ENCODE measurements at regions not wholly inside any gene's neighbourhood (a gene's known extent, or its start where the extent isn't known, plus 50 kb on each side); places are given as distances from the start of the nearest gene placed in this dataset.

- Mint-ChIP-seq H3K9me3 (peaks cover 0 to 1% (median 0%) of the 10 kb centered on the region in 7 donors), H3K4me3 (no peak overlapping the region), H3K36me3 (no peaks in the 10 kb centered on the region), H3K27ac (no peak overlapping the region), H3K4me1 (no peaks in the 10 kb centered on the region), H3K27me3 (no peaks in the 10 kb centered on the region)
- Histone ChIP-seq H3K9me3 (ENCODE audit: control insufficient read depth in 2 of 2, low read length in 2 of 2) (no peaks in the 10 kb centered on the region), H3K4me1 (ENCODE audit: control insufficient read depth, insufficient read depth, low read length, poor library complexity, severe bottlenecking) (no peaks in the 10 kb centered on the region), H3K27me3 (ENCODE audit: control insufficient read depth, insufficient read depth, low read length) (no peaks in the 10 kb centered on the region), H3K4me3 (ENCODE audit: low read depth, low read length) (no peak overlapping the region), H3K27ac (ENCODE audit: insufficient read depth, low read length, poor library complexity, severe bottlenecking) (no peak overlapping the region), H3K36me3 (ENCODE audit: control insufficient read depth, insufficient read depth, low read length) (no peaks in the 10 kb centered on the region)
- ATAC-seq (ENCODE audit: low read depth in 2 of 2) (no peak), DNase-seq (no peak)
Measured at GRCh38 chr6:121499666-121500065, 64.2 kb downstream of the GJA1 start.

- Histone ChIP-seq H3K9me3 (ENCODE audit: control insufficient read depth in 2 of 2, low read length in 2 of 2) (no peaks in the 10 kb centered on the region), H3K4me3 (ENCODE audit: low read depth, low read length) (no peak overlapping the region), H3K4me1 (ENCODE audit: control insufficient read depth, insufficient read depth, low read length, poor library complexity, severe bottlenecking) (no peaks in the 10 kb centered on the region), H3K27me3 (ENCODE audit: control insufficient read depth, insufficient read depth, low read length) (no peaks in the 10 kb centered on the region), H3K36me3 (ENCODE audit: control insufficient read depth, insufficient read depth, low read length) (no peaks in the 10 kb centered on the region), H3K27ac (ENCODE audit: insufficient read depth, low read length, poor library complexity, severe bottlenecking) (no peak overlapping the region)
- H3K36me3 Mint-ChIP-seq: no peaks in the 10 kb centered on the region
- H3K27ac Mint-ChIP-seq: no peak overlapping the region
- ATAC-seq (ENCODE audit: low read depth in 2 of 2): no peak
- no peak for DNase-seq
- H3K9me3 Mint-ChIP-seq: peaks cover 0 to 2% (median 0%) of the 10 kb centered on the region in 7 donors
- H3K4me3 Mint-ChIP-seq: no peak overlapping the region
- H3K27me3 Mint-ChIP-seq: no peaks in the 10 kb centered on the region
- no peaks in the 10 kb centered on the region for H3K4me1 Mint-ChIP-seq
Measured at GRCh38 chr6:121503589-121503991, 68.1 kb downstream of the GJA1 start.

- no peaks in the 10 kb centered on the region for H3K27me3 Mint-ChIP-seq
- no peak overlapping the region for H3K27ac Mint-ChIP-seq
- Histone ChIP-seq H3K4me3 (ENCODE audit: low read depth, low read length) (no peak overlapping the region), H3K27me3 (ENCODE audit: control insufficient read depth, insufficient read depth, low read length) (no peaks in the 10 kb centered on the region), H3K36me3 (ENCODE audit: control insufficient read depth, insufficient read depth, low read length) (no peaks in the 10 kb centered on the region), H3K9me3 (ENCODE audit: control insufficient read depth in 2 of 2, low read length in 2 of 2) (no peaks in the 10 kb centered on the region), H3K27ac (ENCODE audit: insufficient read depth, low read length, poor library complexity, severe bottlenecking) (no peak overlapping the region), H3K4me1 (ENCODE audit: control insufficient read depth, insufficient read depth, low read length, poor library complexity, severe bottlenecking) (no peaks in the 10 kb centered on the region)
- peaks cover 0 to 2% (median 0%) of the 10 kb centered on the region in 7 donors for H3K9me3 Mint-ChIP-seq
- no peak overlapping the region for H3K4me3 Mint-ChIP-seq
- no peaks in the 10 kb centered on the region for H3K4me1 Mint-ChIP-seq
- ATAC-seq (ENCODE audit: low read depth in 2 of 2): no peak
- no peak for DNase-seq
- no peaks in the 10 kb centered on the region for H3K36me3 Mint-ChIP-seq
Measured at GRCh38 chr6:121504227-121504626, 68.8 kb downstream of the GJA1 start.

GRCh38 chr6:121505284-121505683, 69.8 kb downstream of the GJA1 start:
- Mint-ChIP-seq H3K27me3 (no peaks in the 10 kb centered on the region), H3K9me3 (peaks cover 0 to 2% (median 0%) of the 10 kb centered on the region in 7 donors), H3K4me3 (no peak overlapping the region), H3K36me3 (no peaks in the 10 kb centered on the region), H3K27ac (no peak overlapping the region), H3K4me1 (no peaks in the 10 kb centered on the region)
- Histone ChIP-seq H3K9me3 (ENCODE audit: control insufficient read depth in 2 of 2, low read length in 2 of 2) (no peaks in the 10 kb centered on the region), H3K27ac (ENCODE audit: insufficient read depth, low read length, poor library complexity, severe bottlenecking) (no peak overlapping the region), H3K4me3 (ENCODE audit: low read depth, low read length) (no peak overlapping the region), H3K27me3 (ENCODE audit: control insufficient read depth, insufficient read depth, low read length) (no peaks in the 10 kb centered on the region), H3K36me3 (ENCODE audit: control insufficient read depth, insufficient read depth, low read length) (no peaks in the 10 kb centered on the region), H3K4me1 (ENCODE audit: control insufficient read depth, insufficient read depth, low read length, poor library complexity, severe bottlenecking) (no peaks in the 10 kb centered on the region)
- ATAC-seq (ENCODE audit: low read depth in 2 of 2) (no peak), DNase-seq (no peak)

GRCh38 chr6:121506761-121507754, 71.6 kb downstream of the GJA1 start:
- Mint-ChIP-seq H3K4me3 (no peak overlapping the region), H3K4me1 (no peaks in the 10 kb centered on the region), H3K36me3 (no peaks in the 10 kb centered on the region), H3K27ac (no peak overlapping the region), H3K9me3 (peaks cover 0 to 2% (median 0%) of the 10 kb centered on the region in 7 donors), H3K27me3 (no peaks in the 10 kb centered on the region)
- Histone ChIP-seq H3K4me1 (ENCODE audit: control insufficient read depth, insufficient read depth, low read length, poor library complexity, severe bottlenecking) (no peaks in the 10 kb centered on the region), H3K27ac (ENCODE audit: insufficient read depth, low read length, poor library complexity, severe bottlenecking) (no peak overlapping the region), H3K36me3 (ENCODE audit: control insufficient read depth, insufficient read depth, low read length) (no peaks in the 10 kb centered on the region), H3K4me3 (ENCODE audit: low read depth, low read length) (no peak overlapping the region), H3K27me3 (ENCODE audit: control insufficient read depth, insufficient read depth, low read length) (no peaks in the 10 kb centered on the region), H3K9me3 (ENCODE audit: control insufficient read depth in 2 of 2, low read length in 2 of 2) (no peaks in the 10 kb centered on the region)
- ATAC-seq (ENCODE audit: low read depth in 2 of 2) (no peak), DNase-seq (no peak)

- no peak overlapping the region for H3K27ac Mint-ChIP-seq
- H3K9me3 Mint-ChIP-seq: peaks cover 0 to 1% (median 0%) of the 10 kb centered on the region in 7 donors
- Histone ChIP-seq H3K4me3 (ENCODE audit: low read depth, low read length) (no peak overlapping the region), H3K4me1 (ENCODE audit: control insufficient read depth, insufficient read depth, low read length, poor library complexity, severe bottlenecking) (no peaks in the 10 kb centered on the region), H3K36me3 (ENCODE audit: control insufficient read depth, insufficient read depth, low read length) (no peaks in the 10 kb centered on the region), H3K9me3 (ENCODE audit: control insufficient read depth in 2 of 2, low read length in 2 of 2) (no peaks in the 10 kb centered on the region), H3K27ac (ENCODE audit: insufficient read depth, low read length, poor library complexity, severe bottlenecking) (no peak overlapping the region), H3K27me3 (ENCODE audit: control insufficient read depth, insufficient read depth, low read length) (no peaks in the 10 kb centered on the region)
- DNase-seq (no peak), ATAC-seq (ENCODE audit: low read depth in 2 of 2) (no peak)
- H3K27me3 Mint-ChIP-seq: no peaks in the 10 kb centered on the region
- no peaks in the 10 kb centered on the region for H3K4me1 Mint-ChIP-seq
- no peak overlapping the region for H3K4me3 Mint-ChIP-seq
- no peaks in the 10 kb centered on the region for H3K36me3 Mint-ChIP-seq
Measured at GRCh38 chr6:121510568-121511177, 75.2 kb downstream of the GJA1 start.

GRCh38 chr6:121515630-121516265, 80.3 kb downstream of the GJA1 start:
- Mint-ChIP-seq H3K27ac (no peak overlapping the region), H3K9me3 (peaks cover 0 to 2% (median 0%) of the 10 kb centered on the region in 7 donors), H3K27me3 (no peaks in the 10 kb centered on the region), H3K36me3 (no peaks in the 10 kb centered on the region), H3K4me3 (no peak overlapping the region), H3K4me1 (no peaks in the 10 kb centered on the region)
- Histone ChIP-seq H3K4me1 (ENCODE audit: control insufficient read depth, insufficient read depth, low read length, poor library complexity, severe bottlenecking) (no peaks in the 10 kb centered on the region), H3K36me3 (ENCODE audit: control insufficient read depth, insufficient read depth, low read length) (no peaks in the 10 kb centered on the region), H3K27ac (ENCODE audit: insufficient read depth, low read length, poor library complexity, severe bottlenecking) (no peak overlapping the region), H3K9me3 (ENCODE audit: control insufficient read depth in 2 of 2, low read length in 2 of 2) (no peaks in the 10 kb centered on the region), H3K27me3 (ENCODE audit: control insufficient read depth, insufficient read depth, low read length) (no peaks in the 10 kb centered on the region), H3K4me3 (ENCODE audit: low read depth, low read length) (no peak overlapping the region)
- DNase-seq: no peak
- no peak for ATAC-seq (ENCODE audit: low read depth in 2 of 2)

Measured in CD4-positive, CD25-positive, alpha-beta regulatory T cell (primary cell).